ENCODE measurements at regions not wholly inside any gene's neighbourhood (a gene's known extent, or its start where the extent isn't known, plus 50 kb on each side); places are given as distances from the start of the nearest gene placed in this dataset. TPM values are rescaled to one million over a fixed set of nuclear protein-coding genes. Genes with fewer than 3 reads are reported as not detected.

Small RNAs in the stretch of these regions (small RNA-seq; reads per million reads assigned to genes)
- gene RN7SL214P = not detected

All from thyroid gland (tissue), 1 donor.